ENCODE measurements at regions not wholly inside any gene's neighbourhood (a gene's known extent, or its start where the extent isn't known, plus 50 kb on each side); places are given as distances from the start of the nearest gene placed in this dataset.

GRCh38 chr5:158483281-158483860, 616.3 kb downstream of the EBF1 start:
- TF ChIP-seq CTCF (IDR thresholded peaks at IDR 0.05; ENCODE audit: borderline replicate concordance, extremely low read depth, low read length, poor library complexity, severe bottlenecking) (no peak), EZH2 (IDR thresholded peaks at IDR 0.05; ENCODE audit: borderline replicate concordance, low read depth, low read length, severe bottlenecking) (no peak)
- no peaks in the 10 kb centered on the region for H3K79me2 ChIP-seq (ENCODE audit: insufficient read depth, low read length)

GRCh38 chr5:158482125-158482524, 617.6 kb downstream of the EBF1 start:
- H3K4me1 ChIP-seq (ENCODE audit: insufficient read depth, low read length) = peaks cover 40% of the 10 kb centered on the region

More at GRCh38 chr5:158483281-158483860, 616.3 kb downstream of the EBF1 start:
- Histone ChIP-seq H3K4me1 (ENCODE audit: insufficient read depth, low read length) (peaks cover 32% of the 10 kb centered on the region), H3K27ac (ENCODE audit: low read length) (no peak overlapping the region), H3K4me3 (ENCODE audit: low read depth in 1 of 2, low read length in 2 of 2) (no peak overlapping the region), H3K27me3 (ENCODE audit: insufficient read depth, low read length, poor library complexity) (no peaks in the 10 kb centered on the region), H2AFZ (ENCODE audit: low read depth, low read length) (peak overlapping the region; percentile 62; the same call in 1 of the 2 replicates), H4K20me1 (ENCODE audit: insufficient read depth, low read length) (no peaks in the 10 kb centered on the region), H3K9ac (ENCODE audit: low read depth, low read length) (no peak overlapping the region), H3K9me3 (ENCODE audit: insufficient read depth, low read length, severe bottlenecking) (no peaks in the 10 kb centered on the region), H3K36me3 (ENCODE audit: insufficient read depth, low read length) (no peaks in the 10 kb centered on the region), H3K4me2 (ENCODE audit: insufficient read depth, low read length) (no peak overlapping the region)
- ATAC-seq (ENCODE audit: insufficient read depth, low read depth) (no peak), DNase-seq (no peak)

GRCh38 chr5:158478139-158478538, 619.2 kb upstream of the CLINT1 start:
- no peaks in the 10 kb centered on the region for H3K79me2 ChIP-seq (ENCODE audit: insufficient read depth, low read length)
- peak overlapping the region; percentile 39 for H3K27ac ChIP-seq (ENCODE audit: low read length)
- ATAC-seq (ENCODE audit: insufficient read depth, low read depth) (peak; percentile 99), DNase-seq (peak; percentile 79)
- peaks cover 28% of the 10 kb centered on the region for H3K4me1 ChIP-seq (ENCODE audit: insufficient read depth, low read length)
- H3K4me3 ChIP-seq (ENCODE audit: low read depth in 1 of 2, low read length in 2 of 2) = no peak overlapping the region
- no peaks in the 10 kb centered on the region for H3K9me3 ChIP-seq (ENCODE audit: insufficient read depth, low read length, severe bottlenecking)
- no peak overlapping the region; the same call in 1 of the 2 replicates for H3K9ac ChIP-seq (ENCODE audit: low read depth, low read length)
- H2AFZ ChIP-seq (ENCODE audit: low read depth, low read length) = peak overlapping the region; percentile 8; the same call in 1 of the 2 replicates
- H3K36me3 ChIP-seq (ENCODE audit: insufficient read depth, low read length) = no peaks in the 10 kb centered on the region
- no peaks in the 10 kb centered on the region for H4K20me1 ChIP-seq (ENCODE audit: insufficient read depth, low read length)
- TF ChIP-seq EZH2 (IDR thresholded peaks at IDR 0.05; ENCODE audit: borderline replicate concordance, low read depth, low read length, severe bottlenecking) (no peak), CTCF (IDR thresholded peaks at IDR 0.05; ENCODE audit: borderline replicate concordance, extremely low read depth, low read length, poor library complexity, severe bottlenecking) (peak; percentile 56)
- no peak overlapping the region for H3K4me2 ChIP-seq (ENCODE audit: insufficient read depth, low read length)
- H3K27me3 ChIP-seq (ENCODE audit: insufficient read depth, low read length, poor library complexity) = no peaks in the 10 kb centered on the region

More at GRCh38 chr5:158482125-158482524, 617.6 kb downstream of the EBF1 start:
- no peaks in the 10 kb centered on the region for H3K36me3 ChIP-seq (ENCODE audit: insufficient read depth, low read length)
- H3K9me3 ChIP-seq (ENCODE audit: insufficient read depth, low read length, severe bottlenecking) = no peaks in the 10 kb centered on the region
- H3K27ac ChIP-seq (ENCODE audit: low read length) = no peak overlapping the region
- H3K27me3 ChIP-seq (ENCODE audit: insufficient read depth, low read length, poor library complexity) = no peaks in the 10 kb centered on the region
- H2AFZ ChIP-seq (ENCODE audit: low read depth, low read length) = no peak overlapping the region
- no peak for ATAC-seq (ENCODE audit: insufficient read depth, low read depth)
- no peak overlapping the region for H3K9ac ChIP-seq (ENCODE audit: low read depth, low read length)
- no peaks in the 10 kb centered on the region for H3K79me2 ChIP-seq (ENCODE audit: insufficient read depth, low read length)
- no peaks in the 10 kb centered on the region for H4K20me1 ChIP-seq (ENCODE audit: insufficient read depth, low read length)
- TF ChIP-seq CTCF (IDR thresholded peaks at IDR 0.05; ENCODE audit: borderline replicate concordance, extremely low read depth, low read length, poor library complexity, severe bottlenecking) = no peak
- TF ChIP-seq EZH2 (IDR thresholded peaks at IDR 0.05; ENCODE audit: borderline replicate concordance, low read depth, low read length, severe bottlenecking) = no peak
- H3K4me2 ChIP-seq (ENCODE audit: insufficient read depth, low read length) = no peak overlapping the region
- no peak for DNase-seq
- no peak overlapping the region for H3K4me3 ChIP-seq (ENCODE audit: low read depth in 1 of 2, low read length in 2 of 2)
